OCI-LY7 (cell line): ENCODE measurements at regions not wholly inside any gene's neighbourhood (a gene's known extent, or its start where the extent isn't known, plus 50 kb on each side); places are given as distances from the start of the nearest gene placed in this dataset.

Experiments used
- CTCF ChIP-seq: fragments of 200-600 bp; sonication (generic); conservative IDR thresholded peaks from 2 replicates; pipeline ENCODE4 v1.5.1; 2014; ENCODE audit warnings: mild to moderate bottlenecking, antibody characterized with exemption, low read length, moderate library complexity, mixed read lengths
- EZH2phosphoT487 ChIP-seq: fragments of 200-600 bp; sonication (generic); IDR thresholded peaks from 2 replicates; pipeline ENCODE4 v1.6.1; 2018; ENCODE audit warnings: low read depth, borderline replicate concordance, mild to moderate bottlenecking, mixed run types, antibody characterized with exemption, low read length, moderate library complexity, mixed read lengths

GRCh38 chr5:173792781-173793547 lies 95.2 kb upstream of the CPEB4 start:
- TF ChIP-seq CTCF = no peak
- TF ChIP-seq EZH2phosphoT487 = no peak
